ENCODE measurements at regions not wholly inside any gene's neighbourhood (a gene's known extent, or its start where the extent isn't known, plus 50 kb on each side); places are given as distances from the start of the nearest gene placed in this dataset.

GRCh38 chr12:92493816-92494215, 209.0 kb upstream of the PLEKHG7 start:
- TF ChIP-seq ZNF768 (tag by site-specific recombination; IDR thresholded peaks at IDR 0.05) (no peak), CTCF (tag by site-specific recombination; IDR thresholded peaks at IDR 0.05) (no peak), TCF7L2 (IDR thresholded peaks at IDR 0.05; ENCODE audit: borderline replicate concordance, low read depth, low read length) (no peak), ZNF248 (tag by site-specific recombination; IDR thresholded peaks at IDR 0.05) (no peak), ZNF239 (tag by site-specific recombination; IDR thresholded peaks at IDR 0.05) (no peak), ZNF133 (tag by site-specific recombination; IDR thresholded peaks at IDR 0.05) (no peak), ZNF426 (tag by site-specific recombination; IDR thresholded peaks at IDR 0.05) (no peak), KLF7 (tag by site-specific recombination; IDR thresholded peaks at IDR 0.05; ENCODE audit: borderline replicate concordance) (no peak), SP3 (tag by site-specific recombination; IDR thresholded peaks at IDR 0.05) (no peak), HOXA7 (CRISPR knock-in tag; IDR thresholded peaks at IDR 0.05; ENCODE audit: borderline replicate concordance) (no peak), SP2 (tag by site-specific recombination; IDR thresholded peaks at IDR 0.05) (no peak), REST (tag by site-specific recombination; IDR thresholded peaks at IDR 0.05) (no peak), ZBTB7A (tag by site-specific recombination; IDR thresholded peaks at IDR 0.05; ENCODE audit: low read depth) (no peak), ZNF785 (tag by site-specific recombination; IDR thresholded peaks at IDR 0.05) (no peak)
